NCI-H69 (cell line): ENCODE measurements at regions not wholly inside any gene's neighbourhood (a gene's known extent, or its start where the extent isn't known, plus 50 kb on each side); places are given as distances from the start of the nearest gene placed in this dataset.

Experiments
- DNase-seq: peaks from one replicate; lab custom pipeline; 2025; lab: John Stamatoyannopoulos, UW

DNA sequence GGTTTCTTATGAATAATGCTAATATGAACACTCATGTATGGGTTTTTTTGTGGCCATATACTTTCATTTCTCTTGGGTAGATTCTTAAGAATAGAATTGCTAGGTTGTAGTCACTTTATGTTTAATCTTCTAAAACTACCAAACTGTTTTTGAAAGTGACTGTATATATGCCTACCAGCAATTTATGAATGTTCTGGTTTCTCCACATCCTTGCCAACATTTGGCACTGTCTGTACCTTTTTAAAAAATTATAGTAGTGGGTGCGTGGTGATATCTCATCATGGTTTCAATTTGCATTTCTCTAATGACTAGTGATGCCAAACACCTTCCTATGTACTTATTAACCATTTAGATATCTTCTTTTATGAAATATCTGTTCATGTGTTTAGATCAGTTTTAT is 110.6 kb upstream of the RIOK3 start:
- no peak for DNase-seq

DNA sequence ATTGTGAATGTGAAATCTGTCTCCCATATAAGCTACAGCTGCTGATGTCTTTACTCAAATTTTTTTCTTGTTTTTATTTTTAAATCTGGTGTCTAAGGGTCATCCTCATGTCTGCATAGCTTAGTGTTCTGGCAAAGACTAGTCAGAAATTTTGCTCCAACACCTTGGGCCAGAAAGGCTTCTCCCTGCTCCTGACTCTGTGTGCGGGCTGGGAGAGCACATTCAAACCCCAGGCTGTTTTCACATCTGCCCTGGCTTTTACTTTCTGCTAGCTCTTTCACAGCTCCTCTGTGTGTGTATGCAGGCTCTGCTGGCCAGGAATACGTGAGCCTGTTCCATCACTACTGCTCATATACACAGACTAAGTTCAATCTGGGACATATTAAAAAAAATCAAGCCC is 102.9 kb upstream of the RIOK3 start:
- DNase-seq, result no peak

DNA sequence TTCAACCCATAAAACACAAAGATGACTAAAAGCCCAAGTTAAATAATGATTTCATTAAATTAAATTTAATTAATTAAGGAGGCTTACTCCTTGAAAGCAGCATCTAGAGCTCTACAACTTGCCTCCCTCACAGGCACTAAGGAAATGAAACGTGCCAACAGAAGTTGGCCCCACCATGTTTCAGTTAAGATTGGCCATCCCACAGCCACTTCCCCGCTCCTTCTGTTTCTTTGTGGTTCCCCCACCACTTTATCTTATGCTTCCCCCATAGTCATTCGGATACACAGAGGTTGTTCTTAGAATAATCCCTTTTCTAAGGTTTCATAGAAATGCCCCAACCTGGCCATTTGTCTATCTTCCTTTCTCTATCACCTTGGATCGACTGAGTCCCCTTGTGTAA is 101.6 kb upstream of the RIOK3 start:
- DNase-seq, result no peak

DNA sequence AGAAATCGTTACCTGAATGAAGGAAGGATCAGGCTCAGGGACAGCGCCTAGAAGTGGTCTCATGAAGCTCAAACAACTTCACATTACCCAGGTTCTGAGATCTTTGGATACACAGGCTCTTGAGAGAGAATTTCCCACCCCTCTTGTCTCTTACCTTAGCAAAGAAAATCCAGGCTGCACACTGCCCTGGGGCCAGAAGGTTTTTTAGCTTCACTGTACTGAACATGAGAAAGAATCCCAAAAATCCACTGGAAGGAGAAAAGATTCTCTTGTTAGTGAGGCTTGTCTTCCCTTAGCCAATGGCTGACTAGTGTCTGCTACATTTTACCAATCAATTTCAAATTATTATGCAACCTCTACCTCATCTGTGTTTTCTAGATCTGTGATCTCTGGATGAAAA is 101.0 kb upstream of the RIOK3 start:
- no peak for DNase-seq

DNA sequence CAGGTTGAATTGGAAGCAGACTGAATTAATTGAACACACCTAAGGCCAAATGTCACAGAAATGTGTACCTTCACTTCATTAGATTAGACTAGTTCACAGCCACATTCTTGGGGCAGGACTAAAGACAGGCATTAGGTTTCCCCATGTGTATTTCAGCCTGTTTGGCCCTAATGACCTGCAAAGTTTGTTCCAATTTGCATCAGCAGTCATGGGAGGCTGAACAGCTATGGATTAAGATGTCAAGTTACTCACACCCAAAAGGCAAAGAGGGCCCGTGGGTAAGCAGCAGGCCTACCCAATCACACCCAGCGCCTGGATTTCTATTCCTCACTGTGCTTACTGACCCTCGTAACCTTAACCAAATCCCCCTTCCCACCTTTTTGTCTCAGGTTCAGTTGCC is 99.6 kb upstream of the RIOK3 start:
- DNase-seq, result no peak

DNA sequence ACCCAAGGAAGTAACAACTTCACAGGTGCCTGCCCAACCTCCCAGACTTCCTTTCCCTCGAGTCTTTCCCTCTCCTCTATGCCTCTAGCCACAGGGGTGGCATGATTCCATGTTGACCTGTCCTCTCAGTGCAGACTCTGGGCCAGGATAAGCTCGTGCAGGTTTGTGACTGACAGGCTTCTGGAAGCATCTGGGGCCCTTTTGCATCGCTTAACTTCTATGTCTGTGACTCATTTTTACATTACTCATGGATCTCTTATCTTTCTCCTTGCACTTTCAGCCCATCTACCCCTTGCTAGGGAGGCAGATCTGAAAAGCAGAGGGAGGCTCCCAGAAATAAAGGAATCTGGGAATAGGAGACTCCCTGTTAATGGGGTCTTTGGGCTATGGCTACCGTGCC is 98.5 kb upstream of the RIOK3 start:
- no peak for DNase-seq

DNA sequence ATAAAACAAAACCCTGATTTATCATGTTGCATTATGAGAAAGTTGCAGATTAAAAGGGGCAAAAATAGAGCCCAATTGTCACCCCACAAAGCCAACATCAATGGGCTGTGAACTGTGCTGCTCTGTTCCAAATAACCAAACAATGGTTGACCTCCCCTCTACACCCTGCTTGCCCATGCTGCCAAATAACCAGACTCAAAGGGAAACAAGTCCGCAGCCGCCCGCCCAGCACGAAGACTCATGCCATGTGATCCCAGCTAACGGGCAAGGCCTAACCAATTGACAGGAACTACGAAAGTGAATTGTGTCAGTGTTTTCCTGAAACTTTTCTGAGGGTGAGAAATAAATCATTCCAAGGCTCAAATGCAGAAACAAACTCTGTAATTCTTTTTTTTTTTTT is 97.9 kb upstream of the RIOK3 start:
- no peak for DNase-seq

DNA sequence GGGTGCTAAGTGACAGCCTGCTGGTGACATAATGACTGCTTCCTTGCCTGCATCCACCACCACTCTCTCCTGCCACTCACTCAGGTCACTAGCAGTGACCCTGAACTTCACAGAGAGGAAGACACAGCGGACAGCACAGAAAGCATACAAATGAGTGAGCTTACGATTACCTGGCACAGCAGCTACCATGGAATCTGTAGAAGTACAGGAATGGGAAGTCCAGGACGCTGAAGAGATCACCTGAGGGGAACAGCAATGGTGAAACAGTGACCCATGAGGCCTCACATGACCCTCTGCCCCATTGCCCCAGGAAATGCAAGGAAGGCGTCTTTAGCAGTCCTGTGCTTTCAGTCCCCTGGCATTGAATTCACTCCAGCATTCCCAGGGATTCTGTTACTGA is 96.7 kb upstream of the RIOK3 start:
- no peak for DNase-seq

DNA sequence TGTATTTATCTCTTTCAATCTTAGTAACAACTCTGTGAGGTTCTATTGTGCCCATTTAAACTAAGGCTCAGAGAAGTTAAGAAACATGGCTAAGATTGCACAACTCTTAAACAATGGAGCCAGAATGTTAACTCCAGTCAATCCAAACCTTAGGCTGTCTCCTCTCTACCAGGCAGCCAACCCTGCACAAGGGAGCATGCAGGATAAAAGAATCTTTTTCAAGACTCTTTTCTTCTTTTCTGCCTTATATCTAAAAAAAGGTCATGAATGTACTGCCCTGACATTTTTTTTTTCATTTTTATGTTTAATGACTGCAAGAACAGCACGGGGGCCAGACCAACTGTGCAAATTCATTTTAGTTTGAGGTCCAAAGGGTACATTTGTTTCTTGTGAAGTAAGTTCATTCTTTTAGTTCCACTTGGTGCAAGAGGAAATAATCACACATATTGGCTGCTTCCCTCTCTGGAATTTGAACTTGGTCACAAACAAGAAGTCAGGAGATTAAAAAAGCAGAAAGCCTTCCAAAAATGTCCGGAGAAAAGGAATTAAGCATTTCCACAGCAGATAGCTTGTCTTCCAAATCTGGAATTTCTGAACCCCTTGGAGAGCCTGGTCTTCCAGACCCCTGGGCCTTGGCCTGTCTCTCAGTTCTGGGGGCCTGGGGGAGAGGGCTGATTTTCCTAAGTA is 96.0 kb upstream of the RIOK3 start:
- no peak for DNase-seq

DNA sequence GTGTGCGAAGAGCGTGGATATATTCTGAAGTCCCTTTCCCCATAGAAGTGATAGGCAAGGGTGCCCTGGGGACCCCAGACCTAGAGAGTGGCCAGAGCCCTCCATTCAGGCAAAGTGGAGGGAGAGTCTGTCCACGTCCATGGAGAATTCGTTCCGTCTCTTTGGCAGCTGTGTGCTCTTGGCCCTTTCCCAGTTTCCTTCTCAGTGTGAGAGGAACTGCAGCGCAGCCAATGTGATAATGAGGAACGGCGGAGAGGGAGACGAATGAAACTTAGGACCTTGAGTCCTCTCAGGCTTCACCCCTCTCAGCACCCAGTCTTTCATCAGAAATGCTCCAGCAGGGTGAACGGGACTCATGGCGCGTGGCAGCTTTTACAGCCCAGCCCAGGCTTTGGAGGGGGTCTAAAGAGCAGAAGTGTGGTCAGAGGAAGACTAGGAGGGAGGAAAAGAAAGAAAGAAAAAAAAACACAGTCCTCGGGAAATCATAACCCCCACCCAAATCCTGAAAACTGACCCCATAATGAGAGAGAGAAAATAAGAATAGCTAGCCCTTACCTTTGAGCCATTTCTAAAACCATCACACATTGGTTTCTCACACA is 95.0 kb upstream of the RIOK3 start:
- no peak for DNase-seq

DNA sequence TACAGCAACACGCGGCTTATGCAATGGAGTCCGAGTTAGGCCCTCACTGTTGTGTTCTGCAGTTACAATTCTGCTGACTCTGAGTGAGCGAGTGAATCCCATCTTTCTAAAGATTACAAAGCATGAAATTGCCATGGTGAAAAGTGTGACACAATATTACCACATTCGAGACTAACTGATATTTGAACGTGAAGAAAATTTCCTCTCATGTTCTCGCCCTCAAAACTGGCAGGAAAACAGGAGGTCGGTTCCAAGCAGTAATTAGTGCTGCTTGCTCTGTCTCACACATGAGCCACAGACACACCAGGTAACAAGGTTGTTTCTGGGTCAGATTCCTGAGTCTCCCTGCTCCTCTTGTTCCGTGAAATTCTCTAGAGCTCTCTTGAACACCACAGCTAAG is 93.7 kb upstream of the RIOK3 start:
- no peak for DNase-seq

DNA sequence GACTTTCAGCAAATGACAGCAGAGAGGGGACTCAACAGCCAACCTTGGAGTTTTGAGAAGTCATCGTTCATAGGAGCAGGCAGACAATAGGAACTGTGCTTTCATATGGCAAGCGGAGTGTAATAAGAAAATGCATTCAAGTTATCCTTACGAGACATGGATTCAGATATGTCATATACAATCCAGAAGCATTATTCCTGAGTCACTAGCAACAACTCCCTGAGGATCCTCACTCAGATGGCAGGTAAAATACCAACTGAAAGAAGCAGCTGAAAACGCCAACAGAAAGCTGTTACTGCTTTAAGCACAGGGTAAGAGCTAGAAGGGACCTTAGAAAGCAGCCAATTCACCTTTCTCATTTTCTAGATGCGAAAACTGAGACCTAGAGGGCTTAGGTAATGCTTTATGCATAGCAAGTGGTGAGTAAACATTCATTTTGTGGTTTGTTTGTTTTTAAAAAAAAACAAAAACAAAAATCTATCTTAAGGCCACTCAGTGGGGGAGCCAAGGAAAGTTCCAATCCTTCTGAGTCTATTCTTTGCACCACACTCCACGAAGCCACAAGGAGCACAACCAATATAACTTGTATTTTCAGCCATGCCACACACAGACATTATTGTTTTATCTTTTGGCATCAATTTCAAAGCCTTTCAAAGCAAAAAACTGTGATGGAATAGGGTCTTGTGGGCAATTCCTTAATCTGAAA is 89.1 kb upstream of the RIOK3 start:
- no peak for DNase-seq

DNA sequence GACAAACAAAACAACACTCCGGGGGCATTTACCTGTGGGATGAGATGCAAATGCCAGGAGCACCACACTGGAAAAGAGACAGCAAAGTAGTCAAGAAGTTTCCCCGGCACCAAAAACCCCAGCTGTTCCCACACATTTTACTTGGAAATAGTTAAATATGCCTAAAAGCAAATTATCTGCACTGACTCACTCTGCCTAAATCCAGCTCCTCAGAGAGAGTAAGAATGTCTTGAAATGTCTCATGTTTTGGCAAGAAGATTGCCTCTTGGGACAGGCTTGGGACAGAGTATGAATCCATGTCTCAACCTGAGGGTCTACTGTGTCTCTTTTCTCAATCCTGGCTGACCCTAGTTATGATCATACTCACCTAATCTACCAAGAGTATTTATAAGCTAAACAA is 87.5 kb upstream of the RIOK3 start:
- no peak for DNase-seq

DNA sequence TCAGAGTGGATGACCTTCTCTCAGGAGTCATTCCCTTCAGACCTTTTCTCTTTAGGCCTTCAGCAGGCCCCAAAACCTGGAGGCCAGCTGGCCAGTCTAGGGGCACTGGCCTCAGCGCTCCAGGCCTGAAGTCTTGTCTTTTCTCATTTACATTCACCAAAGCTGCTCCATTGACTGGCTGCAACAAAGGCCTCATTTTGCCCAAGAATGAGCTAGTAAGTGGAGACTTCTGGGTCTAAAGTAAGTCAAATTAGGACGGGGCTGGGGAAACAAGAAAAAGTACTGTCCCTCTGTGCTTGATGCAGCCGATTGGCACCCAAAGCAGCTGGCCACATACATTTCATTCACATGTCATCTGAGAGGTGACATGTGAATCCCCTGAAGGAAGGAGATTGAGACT is 83.8 kb upstream of the RIOK3 start:
- no peak for DNase-seq

DNA sequence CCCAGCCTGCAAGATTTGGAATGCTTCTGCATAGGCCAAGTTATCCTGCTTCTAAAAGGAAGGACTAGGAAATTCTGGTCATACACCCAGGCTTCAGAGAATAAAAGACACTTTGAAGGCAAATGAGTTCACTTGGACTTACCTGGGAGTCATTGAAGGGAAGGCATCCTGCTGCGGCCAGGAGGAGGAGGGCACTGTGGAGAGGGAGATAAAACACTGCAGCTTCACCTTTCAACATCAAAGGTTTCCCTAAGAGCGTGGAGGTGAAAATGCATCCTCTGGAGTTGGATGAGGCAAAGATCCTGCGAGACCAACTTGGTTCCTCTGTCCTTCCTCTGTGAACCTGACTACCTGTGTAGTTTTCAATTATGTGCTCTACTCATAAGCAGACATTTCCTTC is 79.5 kb upstream of the RIOK3 start:
- no peak for DNase-seq

DNA sequence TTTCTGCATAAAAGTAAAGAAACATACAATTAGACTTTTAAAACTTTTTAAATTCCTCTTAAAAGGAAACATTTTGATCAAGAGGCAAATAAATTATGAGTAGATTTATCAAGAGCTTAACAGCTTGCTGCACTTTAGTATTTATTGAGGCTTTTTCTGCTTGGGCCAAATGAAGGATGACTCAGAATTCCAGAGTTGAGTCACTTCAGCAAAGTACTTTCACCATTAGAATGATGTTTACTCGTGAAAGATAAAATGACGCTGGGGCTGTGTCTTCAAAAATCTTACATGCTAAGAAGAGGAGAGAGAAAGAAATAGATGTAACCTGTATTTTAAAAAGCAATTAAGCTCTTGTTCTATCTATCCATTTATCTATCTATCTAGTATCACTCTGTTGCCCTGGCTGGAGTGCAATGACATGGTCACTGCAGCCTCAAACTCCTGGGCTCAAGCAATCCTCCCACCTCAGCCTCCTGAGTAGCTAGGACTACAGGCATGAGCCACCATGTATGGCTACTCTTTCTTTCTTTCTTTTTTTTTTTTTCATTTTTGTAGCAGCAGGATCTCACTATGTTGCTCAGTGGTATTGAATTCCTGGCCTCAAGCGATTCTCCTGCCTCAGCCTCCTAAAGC is 75.3 kb upstream of the RIOK3 start:
- peak; percentile 29 for DNase-seq

DNA sequence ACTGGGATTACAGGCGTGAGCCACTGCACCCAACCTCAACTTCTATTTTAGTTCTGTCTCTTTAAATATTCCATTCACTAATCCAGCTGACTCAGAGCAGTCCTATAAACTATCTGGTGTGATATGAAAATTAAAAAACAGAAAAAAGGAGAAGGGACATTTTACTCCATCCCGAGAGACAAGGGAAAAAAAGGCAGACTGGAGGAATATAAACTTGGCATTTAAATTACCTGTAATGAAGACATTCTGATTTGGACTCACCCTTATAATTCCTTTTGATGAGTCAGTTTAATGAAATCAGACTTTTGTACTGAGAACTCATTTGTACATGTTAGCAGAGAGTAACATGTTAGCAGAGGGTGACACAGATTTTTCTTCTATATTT is 74.8 kb upstream of the RIOK3 start:
- no peak for DNase-seq

DNA sequence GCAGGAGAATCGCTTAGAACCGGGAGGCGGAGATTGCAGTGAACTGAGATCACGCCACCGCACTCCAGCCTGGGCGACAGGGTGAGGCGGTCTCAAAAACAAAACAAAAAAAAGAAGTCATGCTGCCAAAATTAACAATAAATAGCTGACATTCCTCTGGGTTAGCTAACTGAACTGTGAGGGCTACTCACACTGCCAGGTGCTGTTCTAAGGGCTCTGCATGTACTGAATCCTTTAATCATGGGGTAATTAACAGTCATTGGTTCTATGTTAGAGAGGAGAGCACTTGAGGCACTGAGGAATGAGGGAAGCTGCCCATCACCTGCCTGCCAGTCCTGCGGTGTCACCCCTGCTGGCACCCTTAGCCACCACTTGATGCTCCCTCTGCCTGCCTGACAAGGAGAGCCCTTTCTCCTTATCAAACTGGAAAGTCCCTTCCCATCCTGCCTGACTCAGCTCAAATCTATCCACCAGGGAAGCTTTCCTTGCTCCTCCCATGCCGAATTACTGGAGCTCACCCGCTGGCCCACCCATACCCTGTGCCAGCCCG is 73.0 kb upstream of the RIOK3 start:
- DNase-seq, result peak; percentile 31

DNA sequence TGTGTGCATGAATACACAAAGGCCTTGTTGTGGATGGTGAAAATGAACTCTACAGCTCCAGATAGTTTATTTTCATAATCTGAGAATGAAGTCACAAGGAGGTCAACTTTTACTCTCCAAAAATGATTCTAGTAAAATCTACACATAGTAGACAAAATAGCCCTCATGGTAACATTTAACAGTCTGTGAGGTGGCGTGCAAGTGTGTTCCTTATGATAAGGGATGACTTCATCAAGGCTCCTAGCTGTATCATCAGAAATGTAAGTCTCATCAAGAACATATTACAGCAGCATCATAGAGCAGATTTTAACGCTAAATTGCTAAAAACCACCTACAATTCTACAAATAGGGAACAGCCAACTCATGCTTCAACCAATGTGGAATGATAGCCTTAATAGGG is 72.3 kb upstream of the RIOK3 start:
- no peak for DNase-seq

DNA sequence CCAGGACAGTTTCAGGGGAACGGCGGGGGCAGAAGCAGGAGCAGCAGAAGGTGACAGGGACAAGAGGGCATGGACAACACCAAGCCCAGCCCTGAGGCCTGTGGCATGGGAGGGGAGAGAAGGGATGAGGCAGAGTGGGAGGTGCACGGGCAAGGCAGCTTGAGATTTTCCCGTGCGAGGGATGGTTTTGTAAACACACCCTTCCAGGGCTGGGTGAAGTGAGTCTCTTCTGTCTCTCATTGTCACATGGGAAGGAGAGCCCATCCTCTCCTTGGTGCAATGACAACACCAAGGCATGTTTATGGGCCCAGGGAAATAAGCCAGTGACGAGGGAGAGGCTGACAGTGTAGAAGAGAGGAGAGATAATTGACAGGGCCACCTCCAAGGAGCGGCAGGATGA is 69.6 kb upstream of the RIOK3 start:
- no peak for DNase-seq

DNA sequence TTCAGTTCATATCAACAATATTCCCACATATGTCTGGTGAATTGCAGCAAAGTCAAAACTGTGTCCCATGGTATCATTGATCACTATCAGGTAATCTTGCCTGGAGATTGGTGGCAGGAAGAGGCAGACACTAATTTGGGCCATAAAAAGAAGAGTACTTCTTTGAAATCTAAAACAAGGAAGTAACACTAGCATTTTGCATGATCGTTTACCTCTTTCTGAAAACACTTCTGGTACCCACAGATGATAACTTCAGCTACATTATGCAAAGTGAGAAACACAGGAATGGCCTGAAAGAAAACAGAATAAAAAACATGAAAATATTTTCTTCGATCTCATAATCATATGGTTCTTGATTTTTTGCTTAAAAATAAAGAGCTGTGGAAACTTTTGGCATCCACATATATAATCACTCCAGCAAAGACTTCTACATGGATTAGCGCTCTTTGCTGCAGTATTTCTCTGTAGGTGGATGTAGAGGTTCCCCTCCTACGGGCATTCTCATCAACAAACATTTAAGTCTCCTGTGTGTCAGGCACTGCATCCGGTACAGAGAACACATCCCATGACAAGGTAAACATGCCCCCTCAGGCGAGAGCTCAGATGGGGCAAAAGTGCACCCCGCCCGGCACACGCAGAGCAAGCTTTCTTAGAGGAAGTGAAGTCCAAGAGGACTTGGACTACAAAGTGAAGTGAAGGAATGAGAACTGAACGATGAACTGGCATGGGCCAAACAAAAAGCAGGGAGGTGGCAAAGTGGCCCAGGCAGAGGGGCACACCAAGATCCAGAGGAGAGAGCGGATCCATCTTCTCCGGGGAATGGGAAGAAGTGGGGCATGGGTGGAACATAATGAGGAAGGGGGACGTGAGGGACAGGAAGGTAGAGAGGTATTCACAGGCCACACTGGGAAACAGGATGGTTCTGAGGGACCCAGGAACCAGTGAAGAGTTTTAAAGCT is 68.0 kb upstream of the RIOK3 start:
- DNase-seq, result no peak

DNA sequence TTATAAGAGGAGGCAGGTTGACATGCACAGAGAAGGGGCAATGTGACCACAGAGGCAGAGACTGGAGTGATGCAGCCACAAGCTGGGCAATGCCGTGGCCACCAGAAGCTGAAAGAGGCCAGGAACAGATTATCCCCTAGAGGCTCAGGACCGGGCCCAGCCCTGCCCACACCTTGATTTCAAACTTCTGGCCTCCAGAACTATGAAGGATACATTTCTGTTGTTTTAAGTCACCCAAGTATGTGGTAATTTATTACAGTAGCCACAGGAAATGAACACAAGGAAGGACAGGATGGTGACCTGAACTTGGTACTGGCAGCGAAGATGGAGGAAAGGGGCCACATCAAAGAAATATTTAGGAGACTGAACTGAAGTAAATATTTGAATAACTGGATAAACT is 66.8 kb upstream of the RIOK3 start:
- DNase-seq, result no peak
